C4-2B (cell line): ENCODE measurements at regions not wholly inside any gene's neighbourhood (a gene's known extent, or its start where the extent isn't known, plus 50 kb on each side); places are given as distances from the start of the nearest gene placed in this dataset.

Source experiments
- CTCF ChIP-seq: fragments of 450-650 bp; conservative IDR thresholded peaks from 2 replicates; pipeline ENCODE4 v1.5.1; 2017; ENCODE audit warnings: mild to moderate bottlenecking
- ZFX ChIP-seq: fragments of 450-650 bp; IDR thresholded peaks from 2 replicates; pipeline ENCODE4 v1.6.1; 2017

GRCh38 chr13:105960326-105960725 lies 575.1 kb downstream of the EFNB2 start:
- TF ChIP-seq CTCF (no peak), ZFX (no peak)
